HG03457 (cell line): ENCODE measurements at regions not wholly inside any gene's neighbourhood (a gene's known extent, or its start where the extent isn't known, plus 50 kb on each side); places are given as distances from the start of the nearest gene placed in this dataset.
"Not testable (repeated sequence)": the region's sequence is repeated elsewhere in the genome, so short reads cannot be mapped to it uniquely, and the experiment has no call there.

Experiments
- ATAC-seq: cut with Tn5 transposase; IDR thresholded peaks from one replicate; pipeline ENCODE4 v1.9.1; 2021; ENCODE audit warnings: moderate number of reproducible peaks; ENCODE audit not compliant: unreplicated experiment

GRCh38 chr7:131068604-131069021, 259.1 kb upstream of the MKLN1 start:
- ATAC-seq, result no peak

- no peak for ATAC-seq
Observed at GRCh38 chr7:131071786-131072504, 255.7 kb upstream of the MKLN1 start.

GRCh38 chr7:131072505-131073091, 255.1 kb upstream of the MKLN1 start:
- no peak for ATAC-seq

- no peak for ATAC-seq
Observed at GRCh38 chr7:131074043-131074442, 253.6 kb upstream of the MKLN1 start.

GRCh38 chr7:131074585-131074984, 253.1 kb upstream of the MKLN1 start:
- ATAC-seq, result no peak

GRCh38 chr7:131075406-131075805, 252.3 kb upstream of the MKLN1 start:
- no peak for ATAC-seq

GRCh38 chr7:131076032-131076431, 251.6 kb upstream of the MKLN1 start:
- no peak for ATAC-seq

GRCh38 chr7:131076711-131077181, 250.9 kb upstream of the MKLN1 start:
- no peak for ATAC-seq

- ATAC-seq, result no peak
Observed at GRCh38 chr7:131077735-131078134, 249.9 kb upstream of the MKLN1 start.

- ATAC-seq, result no peak
Observed at GRCh38 chr7:131080754-131081153, 246.9 kb upstream of the MKLN1 start.

GRCh38 chr7:131081308-131081707, 246.4 kb upstream of the MKLN1 start:
- ATAC-seq, result no peak

GRCh38 chr7:131083781-131084180, 243.9 kb upstream of the MKLN1 start:
- ATAC-seq, result no peak

GRCh38 chr7:131084336-131084735, 243.3 kb upstream of the MKLN1 start:
- not testable (repeated sequence) for ATAC-seq

- no peak for ATAC-seq
Observed at GRCh38 chr7:131087756-131088658, 239.7 kb upstream of the MKLN1 start.

GRCh38 chr7:131090188-131090587, 237.5 kb upstream of the MKLN1 start:
- no peak for ATAC-seq

- no peak for ATAC-seq
Observed at GRCh38 chr7:131090886-131091692, 236.6 kb upstream of the MKLN1 start.

GRCh38 chr7:131094685-131095084, 233.0 kb upstream of the MKLN1 start:
- ATAC-seq, result no peak

- no peak for ATAC-seq
Observed at GRCh38 chr7:131095346-131095745, 232.3 kb upstream of the MKLN1 start.

GRCh38 chr7:131096267-131096927, 231.3 kb upstream of the MKLN1 start:
- ATAC-seq, result no peak

GRCh38 chr7:131097662-131098376, 229.9 kb upstream of the MKLN1 start:
- no peak for ATAC-seq
